GM18519 (cell line): ENCODE measurements at regions not wholly inside any gene's neighbourhood (a gene's known extent, or its start where the extent isn't known, plus 50 kb on each side); places are given as distances from the start of the nearest gene placed in this dataset.
A peak's percentile ranks its signal among the peaks of the same experiment; 100 is the strongest.

Experiments
- ATAC-seq: cut with Tn5 transposase; IDR thresholded peaks from one replicate; pipeline ENCODE4 v1.9.1; 2021; ENCODE audit warnings: mild to moderate bottlenecking, moderate library complexity; ENCODE audit not compliant: unreplicated experiment, low FRiP score

DNA sequence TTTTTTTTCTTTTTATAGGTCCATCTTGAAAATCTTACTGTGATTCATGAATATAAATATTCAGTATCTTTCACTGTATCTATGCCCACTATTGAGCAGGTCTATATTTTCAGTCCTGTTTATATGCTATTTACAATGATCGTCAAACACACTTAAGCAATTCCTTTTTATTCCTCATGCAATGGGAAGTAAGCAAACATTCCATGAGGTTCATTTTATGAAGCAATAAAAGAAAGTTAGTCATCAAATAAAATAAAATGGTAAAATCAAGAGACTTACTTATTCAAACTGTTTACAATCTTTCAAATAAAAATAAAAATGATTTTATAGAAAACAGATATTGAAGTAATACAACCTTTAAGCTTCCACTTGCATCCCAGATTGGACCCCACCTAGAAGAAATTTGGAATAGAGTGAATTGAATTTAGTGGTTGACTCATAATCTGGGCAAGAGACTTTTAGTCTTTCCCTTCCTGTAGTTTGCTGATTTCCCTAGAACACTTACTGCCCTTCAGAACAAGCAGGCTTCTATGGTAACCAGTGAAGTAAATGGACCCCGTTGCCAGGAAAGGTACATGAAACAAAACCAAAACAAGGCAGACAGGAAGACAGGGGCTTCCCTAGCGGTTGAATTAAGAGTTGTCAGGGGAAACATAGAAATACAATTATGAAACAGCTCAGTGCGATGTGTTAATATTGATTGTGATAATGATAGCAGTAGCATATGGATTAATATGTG lies 241.0 kb upstream of the ATP2B1 start:
- peak; percentile 84 for ATAC-seq

- no peak for ATAC-seq
Measured at GRCh38 chr12:89948271-89949175, 239.9 kb upstream of the ATP2B1 start.

GRCh38 chr12:89947437-89948270 lies 239.0 kb upstream of the ATP2B1 start:
- ATAC-seq, result no peak

- no peak for ATAC-seq
Measured at GRCh38 chr12:89946518-89947135, 238.0 kb upstream of the ATP2B1 start.

DNA sequence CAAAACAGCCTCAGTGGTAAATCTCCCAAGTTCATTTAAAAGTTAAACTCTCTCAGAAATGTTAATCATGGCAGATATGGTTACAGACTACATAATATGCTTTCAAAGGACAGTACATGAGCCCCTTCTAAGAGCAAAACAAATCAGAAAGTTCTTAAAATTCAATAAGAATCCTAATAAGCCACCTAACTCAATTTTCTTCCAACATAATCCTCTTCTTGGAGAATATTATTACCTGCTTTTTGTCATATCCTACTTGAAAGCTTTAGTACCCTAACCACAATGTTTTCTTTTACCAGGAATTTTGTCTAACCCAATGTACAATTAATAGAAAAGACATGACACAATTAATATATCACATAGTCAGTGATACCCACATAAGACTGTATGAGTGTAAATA lies 236.5 kb upstream of the ATP2B1 start:
- ATAC-seq, result no peak

DNA sequence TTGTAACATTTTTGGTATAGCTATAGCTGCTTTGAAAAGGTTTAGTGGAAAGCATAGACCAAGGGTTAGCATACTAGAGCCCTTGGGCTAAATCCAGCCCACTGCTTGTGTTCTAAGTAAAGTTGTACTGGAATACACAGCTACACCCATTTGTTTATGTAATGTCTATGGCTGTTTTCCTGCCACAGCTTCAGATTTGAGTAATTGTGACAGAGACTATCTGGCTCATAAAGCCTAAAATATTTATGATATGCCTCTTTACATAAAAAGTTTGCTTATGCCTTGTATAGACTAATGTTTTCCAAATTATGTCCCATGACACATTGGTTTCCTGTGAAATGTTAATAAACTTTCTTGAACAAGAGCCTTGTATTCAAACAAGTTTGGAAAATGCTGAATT lies 234.8 kb upstream of the ATP2B1 start:
- ATAC-seq, result no peak

GRCh38 chr12:89941436-89941835 lies 232.8 kb upstream of the ATP2B1 start:
- no peak for ATAC-seq

DNA sequence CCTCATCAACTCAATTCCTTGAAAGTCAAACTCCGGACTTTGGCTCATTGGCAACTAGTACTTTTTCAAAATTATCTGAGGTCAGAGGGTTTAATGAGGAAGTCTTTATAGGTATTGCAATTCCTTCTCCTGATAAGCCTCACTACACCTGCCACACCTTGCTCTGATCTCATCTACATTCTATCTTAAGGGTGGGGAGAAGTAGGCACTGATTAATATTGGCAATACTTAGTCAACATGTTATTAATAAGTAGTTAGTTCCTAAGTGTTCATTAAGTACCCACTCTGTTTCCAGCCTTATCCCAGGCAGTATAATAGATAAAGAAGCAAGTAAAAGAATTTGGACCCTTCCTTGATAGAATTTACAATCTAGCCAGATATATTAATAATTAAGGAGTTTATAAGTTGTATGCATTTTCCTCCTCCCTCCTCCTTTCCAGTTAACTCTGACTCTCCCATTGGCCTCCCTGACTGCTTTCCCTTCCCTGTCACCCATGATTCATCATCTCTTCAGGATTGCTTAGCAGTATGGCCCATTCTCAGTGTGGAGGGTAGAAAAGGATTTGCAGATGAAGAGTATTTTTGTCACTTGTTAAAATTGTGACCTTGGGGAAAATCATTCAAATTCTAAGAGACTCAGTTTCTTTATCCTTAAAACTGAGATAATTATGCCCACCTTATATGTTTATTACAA lies 231.0 kb upstream of the ATP2B1 start:
- ATAC-seq, result no peak

GRCh38 chr12:89936631-89937030 lies 228.0 kb upstream of the ATP2B1 start:
- ATAC-seq, result no peak

- ATAC-seq, result peak; percentile 86
Measured at GRCh38 chr12:89935850-89936249, 227.2 kb upstream of the ATP2B1 start.

- no peak for ATAC-seq
Measured at GRCh38 chr12:89933911-89934310, 225.3 kb upstream of the ATP2B1 start.

- ATAC-seq, result no peak
Measured at GRCh38 chr12:89932954-89933353, 224.3 kb upstream of the ATP2B1 start.

- no peak for ATAC-seq
Measured at GRCh38 chr12:89928467-89928866, 219.8 kb upstream of the ATP2B1 start.

- ATAC-seq, result peak; percentile 97
Measured at GRCh38 chr12:89927226-89927698, 218.6 kb upstream of the ATP2B1 start.

DNA sequence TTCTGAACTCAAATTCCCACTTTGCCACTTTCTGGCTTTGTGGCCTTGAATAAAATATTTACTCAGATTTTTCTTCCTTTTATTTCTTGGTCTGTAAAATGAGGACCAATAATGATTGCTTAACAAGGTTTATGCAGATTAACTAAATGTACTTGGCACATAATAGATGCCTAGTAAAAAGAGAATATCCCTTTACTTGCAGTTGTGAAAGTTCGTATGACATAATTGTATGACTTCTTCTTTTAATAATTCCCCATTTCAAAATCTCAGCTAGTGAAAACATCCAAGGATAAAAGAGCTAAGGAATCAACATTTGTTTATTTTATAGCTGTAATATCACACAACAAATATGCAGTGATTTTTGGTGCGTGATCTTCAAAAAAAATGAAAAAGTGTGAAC lies 215.6 kb upstream of the ATP2B1 start:
- no peak for ATAC-seq

DNA sequence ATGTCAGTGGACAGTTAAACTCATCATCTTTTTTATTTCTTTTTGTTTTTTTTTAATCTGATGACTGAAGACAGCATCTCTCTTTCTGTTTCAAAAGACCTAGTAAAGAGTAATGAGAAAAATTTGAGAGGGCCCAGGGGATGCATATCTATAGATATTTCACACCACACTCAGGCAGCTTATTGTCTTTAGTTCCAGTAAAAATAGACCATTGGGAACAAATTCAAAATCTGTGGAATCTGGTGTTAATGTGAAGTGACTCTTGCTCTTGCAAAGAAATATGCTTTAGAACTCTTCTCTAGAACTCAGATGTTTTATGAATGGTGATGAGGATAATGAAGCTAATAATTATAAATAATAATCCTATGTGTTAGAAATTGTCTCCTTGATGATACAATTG lies 214.5 kb upstream of the ATP2B1 start:
- no peak for ATAC-seq

DNA sequence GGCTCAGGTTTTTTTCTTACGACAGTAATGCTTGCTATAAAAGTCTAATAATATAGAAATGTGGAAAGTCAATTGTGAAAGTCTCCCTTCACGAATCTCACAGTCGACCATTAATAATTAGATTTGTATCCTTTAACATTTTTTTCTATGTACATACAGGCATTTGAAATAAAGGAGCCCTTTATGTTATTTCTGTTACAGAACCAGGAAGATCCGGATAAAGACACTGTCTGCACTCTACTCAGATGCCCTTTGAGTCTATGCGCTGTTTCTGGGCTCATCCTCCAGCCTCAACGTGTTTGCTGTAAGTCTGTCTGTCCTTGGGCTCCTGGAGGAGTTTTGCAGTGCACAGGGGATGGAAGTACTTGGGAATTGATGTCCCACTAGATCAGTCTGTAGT lies 212.2 kb upstream of the ATP2B1 start:
- ATAC-seq, result no peak

- no peak for ATAC-seq
Measured at GRCh38 chr12:89919241-89919906, 210.7 kb upstream of the ATP2B1 start.

GRCh38 chr12:89918172-89918846 lies 209.7 kb upstream of the ATP2B1 start:
- no peak for ATAC-seq
